GM12891 (cell line): ENCODE measurements at regions not wholly inside any gene's neighbourhood (a gene's known extent, or its start where the extent isn't known, plus 50 kb on each side); places are given as distances from the start of the nearest gene placed in this dataset.

Source experiments
- DNase-seq: peaks from one replicate; pipeline ENCODE4 v3.0.0; 2011; ENCODE audit warnings: low spot score; ENCODE audit not compliant: insufficient read length
- FAIRE-seq: peaks from 2 replicates; lab custom pipeline; 2011; peaks lifted over from hg19 to GRCh38; lab: Jason Lieb, UNC
- PAX5 ChIP-seq: IDR thresholded peaks from 2 replicates; pipeline ENCODE4 v1.6.1; 2011; ENCODE audit warnings: low read length, moderate library complexity, mild to moderate bottlenecking; ENCODE audit not compliant: insufficient read depth, severe bottlenecking
- POLR2A ChIP-seq: IDR thresholded peaks from 2 replicates; pipeline ENCODE4 v1.6.1; 2011; ENCODE audit warnings: low read depth, low read length, control low read depth
- POLR2AphosphoS5 ChIP-seq: IDR thresholded peaks from 2 replicates; pipeline ENCODE4 v1.6.1; 2011; ENCODE audit warnings: low read depth, low read length, control low read depth
- POU2F2 ChIP-seq: IDR thresholded peaks from 2 replicates; pipeline ENCODE4 v1.6.1; 2011; ENCODE audit warnings: low read depth, mild to moderate bottlenecking, control low read depth, low read length, moderate library complexity
- SPI1 ChIP-seq: IDR thresholded peaks from 2 replicates; pipeline ENCODE4 v1.6.1; 2011; ENCODE audit warnings: low read depth, low read length, control low read depth
- TAF1 ChIP-seq: IDR thresholded peaks from 2 replicates; pipeline ENCODE4 v1.6.1; 2011; ENCODE audit warnings: low read depth, low read length, control low read depth

- TF ChIP-seq POLR2AphosphoS5: no peak
- FAIRE-seq (no peak), DNase-seq (no peak)
Observed at GRCh38 chr15:35701402-35702046, 155.6 kb upstream of the DPH6 start.

- no peak for TF ChIP-seq POLR2A
- TF ChIP-seq TAF1: no peak
- no peak for TF ChIP-seq PAX5
- TF ChIP-seq SPI1: no peak
- TF ChIP-seq POLR2AphosphoS5: no peak
- TF ChIP-seq POU2F2: no peak
- DNase-seq (no peak), FAIRE-seq (no peak)
Observed at GRCh38 chr15:35702946-35703495, 157.1 kb upstream of the DPH6 start.

GRCh38 chr15:35705030-35705883, 159.3 kb upstream of the DPH6 start:
- DNase-seq (no peak), FAIRE-seq (no peak)
- no peak for TF ChIP-seq POLR2A
- TF ChIP-seq SPI1: no peak
- no peak for TF ChIP-seq POU2F2

- TF ChIP-seq TAF1 (no peak), SPI1 (no peak), POLR2AphosphoS5 (no peak), PAX5 (no peak), POU2F2 (no peak), POLR2A (no peak)
- FAIRE-seq (no peak), DNase-seq (no peak)
Observed at GRCh38 chr15:35705884-35706585, 160.1 kb upstream of the DPH6 start.

GRCh38 chr15:35712956-35713355, 167.0 kb upstream of the DPH6 start:
- FAIRE-seq: no peak
- no peak for TF ChIP-seq POLR2A
- no peak for TF ChIP-seq PAX5
- TF ChIP-seq TAF1: no peak
- DNase-seq: no peak

GRCh38 chr15:35713733-35714132, 167.8 kb upstream of the DPH6 start:
- FAIRE-seq (no peak), DNase-seq (no peak)
- TF ChIP-seq PAX5: no peak
- TF ChIP-seq TAF1: no peak
- no peak for TF ChIP-seq SPI1
- TF ChIP-seq POLR2A: no peak
- TF ChIP-seq POLR2AphosphoS5: no peak
- TF ChIP-seq POU2F2: no peak

GRCh38 chr15:35717721-35718120, 171.8 kb upstream of the DPH6 start:
- FAIRE-seq (no peak), DNase-seq (no peak)
- no peak for TF ChIP-seq POLR2A
- no peak for TF ChIP-seq POU2F2
- TF ChIP-seq PAX5: no peak
- no peak for TF ChIP-seq TAF1
- TF ChIP-seq POLR2AphosphoS5: no peak
- no peak for TF ChIP-seq SPI1

GRCh38 chr15:35720019-35720418, 174.1 kb upstream of the DPH6 start:
- no peak for DNase-seq
- no peak for TF ChIP-seq SPI1
- no peak for TF ChIP-seq POLR2A
- no peak for TF ChIP-seq PAX5
- no peak for TF ChIP-seq POU2F2
- TF ChIP-seq POLR2AphosphoS5: no peak
- no peak for TF ChIP-seq TAF1
- no peak for FAIRE-seq

GRCh38 chr15:35720984-35721383, 175.0 kb upstream of the DPH6 start:
- DNase-seq: no peak
- TF ChIP-seq POLR2A: no peak
- no peak for TF ChIP-seq POLR2AphosphoS5
- TF ChIP-seq PAX5: no peak
- TF ChIP-seq TAF1: no peak
- no peak for TF ChIP-seq SPI1
- no peak for TF ChIP-seq POU2F2
- no peak for FAIRE-seq
